ENCODE measurements at regions not wholly inside any gene's neighbourhood (a gene's known extent, or its start where the extent isn't known, plus 50 kb on each side); places are given as distances from the start of the nearest gene placed in this dataset.

DNA sequence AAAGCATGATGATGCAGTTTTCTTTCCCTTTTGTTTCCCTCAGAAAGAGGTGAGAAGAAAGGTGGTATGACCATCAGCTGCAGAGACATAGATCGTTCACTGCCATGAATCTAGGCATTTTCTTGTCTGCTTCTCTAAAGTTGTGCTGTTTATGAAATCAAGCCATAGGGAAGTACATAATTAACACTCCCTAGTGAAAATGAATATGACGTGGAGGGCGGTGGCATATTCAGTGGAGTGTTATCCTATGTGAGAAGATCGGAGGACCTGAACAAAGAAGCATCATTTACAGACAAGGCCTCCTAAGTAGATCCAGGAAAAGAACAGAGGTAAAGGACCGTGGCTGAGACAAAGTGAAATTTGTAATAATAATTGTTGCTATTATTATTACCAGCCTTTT lies 509.0 kb upstream of the SLC39A10 start:
- Histone ChIP-seq H3K9ac (ENCODE audit: low read length) (no peak overlapping the region), H2AFZ (ENCODE audit: insufficient read depth, low read depth, low read length, poor library complexity, severe bottlenecking) (no peak overlapping the region), H3K27ac (ENCODE audit: low read length in 2 of 2) (no peak overlapping the region), H4K20me1 (ENCODE audit: control insufficient read depth, insufficient read depth, low read length, poor library complexity, severe bottlenecking) (no peaks in the 10 kb centered on the region), H3K9me3 (ENCODE audit: control extremely low read depth in 1 of 3, control insufficient read depth in 2 of 3, insufficient read depth in 1 of 3, low read length in 2 of 3) (no peaks in the 10 kb centered on the region), H3K27me3 (replicated peaks in 1 of 4; ENCODE audit: control extremely low read depth in 1 of 4, control insufficient read depth in 3 of 4, insufficient read depth in 4 of 4, low read length in 3 of 4) (no peaks in the 10 kb centered on the region), H3K4me2 (replicated peaks; ENCODE audit: low read depth, low read length, poor library complexity, severe bottlenecking) (no peak overlapping the region), H3K79me2 (ENCODE audit: control insufficient read depth, insufficient read depth, low read length) (no peaks in the 10 kb centered on the region), H3K4me1 (ENCODE audit: control insufficient read depth in 2 of 2, insufficient read depth in 2 of 2, low read length in 2 of 2) (no peaks in the 10 kb centered on the region), H3K36me3 (replicated peaks in 1 of 2; ENCODE audit: control extremely low read depth in 1 of 2, control insufficient read depth in 1 of 2, extremely low read depth in 1 of 2, insufficient read depth in 2 of 2, low read length in 1 of 2) (no peaks in the 10 kb centered on the region), H3K4me3 (ENCODE audit: control extremely low read depth in 1 of 5, extremely low read depth in 1 of 5, insufficient read depth in 1 of 5, low read depth in 2 of 5, low read length in 4 of 5) (no peak overlapping the region)
- DNase-seq (no peak), ATAC-seq (ENCODE audit: low read depth) (no peak)
- H3K9me3 Mint-ChIP-seq (ENCODE audit: insufficient read depth): peaks cover 5% of the 10 kb centered on the region
- H3K4me1 Mint-ChIP-seq: no peaks in the 10 kb centered on the region
- ChIA-PET CTCF (no interaction called here), POLR2A (no interaction called here)
- WGBS (ENCODE audit: insufficient coverage): no CpG with 5 or more reads among the region's 5 CpGs
- no peak overlapping the region for H3K4me3 Mint-ChIP-seq
- no peak for TF ChIP-seq EZH2 (IDR thresholded peaks at IDR 0.05; ENCODE audit: borderline replicate concordance, insufficient read depth, low read depth, low read length, poor library complexity, severe bottlenecking)
- no peak for TF ChIP-seq CTCF (IDR thresholded peaks at IDR 0.05)
- H3K27me3 Mint-ChIP-seq: no peaks in the 10 kb centered on the region
- H3K27ac Mint-ChIP-seq: no peak overlapping the region
- intact Hi-C loops (cut with micrococcal nuclease): no loop called here

- H4K20me1 ChIP-seq (ENCODE audit: control insufficient read depth, insufficient read depth, low read length, poor library complexity, severe bottlenecking): no peaks in the 10 kb centered on the region
- no peak overlapping the region for H3K27ac ChIP-seq (ENCODE audit: low read length in 2 of 2)
- intact Hi-C loops (cut with micrococcal nuclease): no loop called here
- DNase-seq: no peak
- Mint-ChIP-seq H3K4me3 (no peak overlapping the region), H3K4me1 (no peaks in the 10 kb centered on the region), H3K9me3 (ENCODE audit: insufficient read depth) (peaks cover 5% of the 10 kb centered on the region), H3K27me3 (no peaks in the 10 kb centered on the region), H3K27ac (no peak overlapping the region)
- no peaks in the 10 kb centered on the region for H3K36me3 ChIP-seq (replicated peaks in 1 of 2; ENCODE audit: control extremely low read depth in 1 of 2, control insufficient read depth in 1 of 2, extremely low read depth in 1 of 2, insufficient read depth in 2 of 2, low read length in 1 of 2)
- no peak overlapping the region for H3K4me2 ChIP-seq (replicated peaks; ENCODE audit: low read depth, low read length, poor library complexity, severe bottlenecking)
- no peaks in the 10 kb centered on the region for H3K79me2 ChIP-seq (ENCODE audit: control insufficient read depth, insufficient read depth, low read length)
- no peak overlapping the region for H3K9ac ChIP-seq (ENCODE audit: low read length)
- ATAC-seq (ENCODE audit: low read depth): no peak
- no peak overlapping the region for H3K4me3 ChIP-seq (ENCODE audit: control extremely low read depth in 1 of 5, extremely low read depth in 1 of 5, insufficient read depth in 1 of 5, low read depth in 2 of 5, low read length in 4 of 5)
- ChIA-PET CTCF (no interaction called here), POLR2A (no interaction called here)
- no peak overlapping the region for H2AFZ ChIP-seq (ENCODE audit: insufficient read depth, low read depth, low read length, poor library complexity, severe bottlenecking)
- TF ChIP-seq EZH2 (IDR thresholded peaks at IDR 0.05; ENCODE audit: borderline replicate concordance, insufficient read depth, low read depth, low read length, poor library complexity, severe bottlenecking) (no peak), CTCF (IDR thresholded peaks at IDR 0.05) (no peak)
- no peaks in the 10 kb centered on the region for H3K27me3 ChIP-seq (replicated peaks in 1 of 4; ENCODE audit: control extremely low read depth in 1 of 4, control insufficient read depth in 3 of 4, insufficient read depth in 4 of 4, low read length in 3 of 4)
- 44% methylated on average over 1 of the region's 4 CpGs for WGBS (ENCODE audit: insufficient coverage)
- no peaks in the 10 kb centered on the region for H3K4me1 ChIP-seq (ENCODE audit: control insufficient read depth in 2 of 2, insufficient read depth in 2 of 2, low read length in 2 of 2)
- H3K9me3 ChIP-seq (ENCODE audit: control extremely low read depth in 1 of 3, control insufficient read depth in 2 of 3, insufficient read depth in 1 of 3, low read length in 2 of 3): no peaks in the 10 kb centered on the region
Observed at GRCh38 chr2:195146761-195147541, 510.1 kb upstream of the SLC39A10 start.

Data from B cell (primary cell).